ENCODE measurements at regions not wholly inside any gene's neighbourhood (a gene's known extent, or its start where the extent isn't known, plus 50 kb on each side); places are given as distances from the start of the nearest gene placed in this dataset.

DNA sequence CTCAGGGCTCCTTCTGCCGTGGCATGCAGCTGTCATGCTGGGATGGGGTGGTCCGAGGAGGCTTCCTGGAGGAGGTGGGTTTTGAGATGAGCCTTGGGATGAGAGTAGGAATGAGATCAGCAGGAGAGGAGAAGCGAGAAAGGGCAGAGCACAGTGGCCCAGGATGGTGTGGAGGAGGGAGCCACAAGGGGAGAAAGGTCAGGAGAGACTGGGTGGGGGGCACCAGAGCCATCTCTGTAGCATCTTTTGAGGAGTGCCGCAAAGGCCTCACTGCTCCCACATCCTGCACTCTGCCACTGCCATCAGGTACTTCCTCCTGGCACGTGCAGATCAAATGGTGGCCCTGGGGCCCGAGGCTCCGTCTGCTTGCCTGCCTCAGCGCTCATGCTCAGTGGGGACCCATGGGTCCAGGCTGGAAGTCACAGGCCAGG, 150.2 kb downstream of the MACROH2A1 start:
- DNase-seq (ENCODE audit: low read depth) = no peak

DNA sequence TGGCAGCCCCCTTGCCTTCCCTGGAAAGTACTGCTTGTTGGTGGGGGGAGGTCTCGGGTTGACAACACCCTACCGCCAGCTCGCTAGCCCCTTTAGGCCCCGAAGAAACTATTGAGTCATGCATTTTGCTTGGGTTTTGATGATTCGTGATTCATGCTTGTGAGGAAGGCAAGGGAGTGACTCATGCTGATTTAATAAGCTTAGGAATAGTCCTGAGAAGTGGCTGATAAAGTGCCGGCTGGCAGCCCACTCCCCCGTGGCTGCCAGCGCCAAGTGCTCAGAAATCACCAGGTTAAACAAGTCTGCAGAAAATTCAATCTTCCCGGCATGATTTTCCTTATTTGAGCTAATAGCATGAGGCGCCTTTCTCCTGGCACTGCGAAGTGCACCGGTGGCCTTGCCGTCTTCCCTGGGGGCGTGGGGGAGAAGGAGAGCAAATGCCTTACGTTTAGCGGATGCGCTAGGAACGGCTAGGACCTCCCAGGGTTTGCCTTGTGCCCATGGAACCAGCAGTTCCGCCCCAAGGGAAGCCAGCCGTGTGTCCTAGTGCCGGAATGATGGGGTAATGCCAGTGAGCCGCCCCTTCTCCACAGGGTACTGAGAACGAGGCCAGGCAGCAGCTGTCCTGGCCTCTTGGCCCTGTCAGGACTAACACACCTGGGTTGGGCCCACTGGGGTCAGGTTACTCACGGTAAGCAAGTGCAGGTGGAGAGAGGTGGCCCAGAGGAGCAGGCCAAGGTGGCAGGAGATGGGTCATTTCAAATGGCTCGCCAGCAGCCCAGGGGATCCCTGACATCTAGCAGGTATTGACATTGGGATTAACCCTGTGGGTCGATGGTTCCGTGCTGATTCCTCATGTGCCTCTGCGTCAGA, 151.9 kb downstream of the MACROH2A1 start:
- DNase-seq (ENCODE audit: low read depth) = no peak

DNA sequence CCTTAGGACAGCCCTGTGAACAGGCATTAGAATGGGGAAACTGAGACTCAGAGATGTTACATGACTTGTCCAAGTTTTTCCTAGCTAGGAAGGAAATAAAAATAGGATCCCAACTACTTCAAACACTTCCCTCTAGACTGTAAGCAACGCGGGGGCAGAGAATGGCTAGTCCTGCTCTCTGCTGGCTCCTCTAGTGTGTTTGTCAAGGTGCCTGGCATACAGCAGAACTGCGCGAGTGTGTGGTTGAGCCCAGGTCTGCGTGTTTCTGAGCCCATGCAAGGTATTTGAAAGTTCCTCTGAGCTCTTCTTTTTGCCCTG, 152.5 kb downstream of the MACROH2A1 start:
- DNase-seq (ENCODE audit: low read depth) = no peak

DNA sequence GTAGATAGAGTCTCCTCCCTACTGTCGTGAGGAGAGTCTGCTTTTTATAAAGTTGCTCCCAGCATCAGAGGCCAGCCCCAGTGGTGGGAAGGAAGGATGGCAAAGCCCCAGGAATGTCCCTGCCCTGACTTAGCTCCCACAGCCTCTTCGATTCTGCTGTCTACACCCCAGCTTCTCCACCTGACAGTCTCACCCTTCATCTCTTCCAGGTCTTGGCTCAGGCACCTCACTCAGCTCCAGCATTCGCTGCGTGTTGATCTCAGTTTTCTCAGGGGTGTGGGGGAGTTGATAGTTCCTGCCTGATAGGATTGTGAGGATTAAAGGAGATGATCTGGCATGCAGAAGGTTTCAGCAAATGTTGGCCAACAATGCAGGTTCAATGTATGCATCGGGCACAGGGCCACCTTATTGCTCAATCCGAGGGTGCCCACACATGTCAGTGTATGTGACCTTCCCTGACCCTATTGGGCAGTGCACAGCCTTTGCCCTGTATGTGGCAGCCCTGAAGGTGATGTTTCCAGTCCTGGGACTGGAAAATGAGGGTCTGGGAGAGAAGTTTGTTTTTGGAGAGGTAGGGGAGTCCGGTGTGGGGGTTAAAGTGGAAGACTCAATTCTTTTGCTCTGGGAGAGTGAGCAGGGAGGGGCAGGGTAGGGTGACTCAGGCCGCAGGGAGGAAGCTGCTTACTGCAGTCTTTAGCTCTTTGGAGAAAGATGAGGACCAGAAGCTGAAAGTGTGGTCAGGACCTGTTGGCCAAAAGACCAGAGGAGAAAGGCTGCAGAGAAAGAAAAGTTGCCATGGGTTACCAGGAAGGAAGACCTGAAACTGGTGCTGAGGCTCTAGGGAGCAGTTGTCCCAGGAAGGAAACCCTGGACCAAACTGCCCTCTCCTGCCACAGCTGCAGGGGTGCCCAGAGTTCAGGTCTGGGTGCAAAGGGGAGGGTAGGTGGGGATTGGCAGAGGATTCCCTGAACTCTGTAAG, 153.2 kb downstream of the MACROH2A1 start:
- DNase-seq (ENCODE audit: low read depth) = no peak

DNA sequence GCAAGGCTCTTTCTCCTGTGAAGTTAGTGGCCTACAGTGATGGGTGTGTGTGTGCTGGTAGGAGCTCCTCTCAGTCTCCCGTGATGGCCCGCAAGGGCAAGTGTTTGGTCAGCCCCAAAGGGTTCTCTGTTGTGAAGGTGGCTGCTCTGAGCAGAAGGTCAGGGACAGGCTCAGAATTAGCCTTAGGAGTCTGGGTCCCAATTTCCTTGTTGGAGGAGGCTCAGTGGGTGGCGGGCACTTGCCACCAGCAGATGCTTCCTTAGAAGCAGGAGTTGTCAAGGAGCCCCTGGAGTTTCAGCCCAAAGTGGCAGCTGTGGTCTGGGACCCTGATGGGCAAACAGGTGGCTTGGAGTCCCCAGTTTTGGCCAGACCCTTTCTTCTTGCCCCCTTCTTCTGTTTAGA, 154.4 kb downstream of the MACROH2A1 start:
- DNase-seq (ENCODE audit: low read depth) = no peak

DNA sequence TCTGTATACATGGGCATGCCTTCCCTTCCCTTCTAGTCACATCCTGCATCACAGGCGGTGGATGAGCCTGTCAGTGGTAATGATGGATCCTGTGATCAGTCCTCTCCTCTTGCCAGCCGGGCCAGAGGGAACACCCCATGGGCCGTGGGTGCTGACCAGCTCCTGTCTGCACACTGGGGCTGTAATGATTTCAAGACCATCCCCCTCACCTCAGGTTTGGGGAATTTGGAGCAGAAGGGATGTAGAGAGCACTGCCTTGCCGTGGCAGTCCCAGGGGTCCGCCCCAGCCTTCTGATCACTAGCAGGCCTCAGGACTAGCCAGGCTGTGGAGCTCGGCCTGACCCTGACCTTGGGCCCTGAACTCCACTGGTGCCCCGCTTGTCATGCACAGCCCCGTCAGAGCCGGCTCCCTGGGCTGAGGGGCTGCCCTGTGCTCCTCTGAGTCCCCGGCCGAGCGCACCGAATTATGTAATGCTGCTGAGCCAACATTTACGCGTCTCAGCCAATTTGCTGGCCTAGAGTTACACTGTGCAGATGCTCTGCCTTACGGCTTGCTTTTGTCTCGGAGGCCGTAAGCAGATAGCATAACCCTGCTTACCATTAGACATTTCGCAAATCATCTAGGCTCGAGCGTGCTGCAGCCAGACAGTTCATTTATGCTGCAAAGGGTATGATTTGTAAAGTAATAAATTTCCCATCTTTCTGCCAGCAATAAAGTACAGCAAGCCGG, 155.3 kb downstream of the MACROH2A1 start:
- DNase-seq (ENCODE audit: low read depth) = peak; percentile 65

DNA sequence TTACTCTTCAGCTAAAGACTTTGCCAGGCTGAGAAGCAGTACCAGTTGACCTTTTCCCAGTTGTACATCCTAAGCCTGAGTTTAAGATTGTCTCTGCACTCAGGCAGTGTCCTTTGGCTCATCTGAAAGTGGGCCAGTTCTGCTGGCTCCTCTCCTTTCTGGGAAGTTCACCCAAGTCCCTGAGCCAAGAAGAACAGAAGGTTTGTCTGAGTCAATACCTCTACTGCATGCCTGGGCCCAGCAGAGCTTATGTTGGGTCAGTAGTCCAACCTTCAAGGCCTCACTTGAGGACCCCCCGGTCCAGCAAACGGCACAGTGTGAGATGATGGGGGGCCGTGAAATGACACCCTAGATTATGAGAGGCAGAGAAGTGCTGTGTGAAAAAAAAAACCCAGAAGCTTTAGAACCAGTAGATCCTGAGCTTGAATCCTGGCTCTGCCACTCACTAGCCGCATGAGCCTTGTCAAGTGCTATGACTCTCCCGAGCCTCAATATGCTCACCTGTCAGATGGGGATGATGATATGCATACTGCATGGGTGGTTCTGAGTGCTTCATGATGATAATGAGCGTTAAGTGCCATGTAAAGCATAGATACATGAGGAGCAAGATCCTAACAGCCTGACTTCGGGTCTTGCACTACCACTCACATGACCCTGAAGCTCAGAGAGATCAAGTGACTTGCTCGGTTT, 156.0 kb downstream of the MACROH2A1 start:
- DNase-seq (ENCODE audit: low read depth) = no peak

DNA sequence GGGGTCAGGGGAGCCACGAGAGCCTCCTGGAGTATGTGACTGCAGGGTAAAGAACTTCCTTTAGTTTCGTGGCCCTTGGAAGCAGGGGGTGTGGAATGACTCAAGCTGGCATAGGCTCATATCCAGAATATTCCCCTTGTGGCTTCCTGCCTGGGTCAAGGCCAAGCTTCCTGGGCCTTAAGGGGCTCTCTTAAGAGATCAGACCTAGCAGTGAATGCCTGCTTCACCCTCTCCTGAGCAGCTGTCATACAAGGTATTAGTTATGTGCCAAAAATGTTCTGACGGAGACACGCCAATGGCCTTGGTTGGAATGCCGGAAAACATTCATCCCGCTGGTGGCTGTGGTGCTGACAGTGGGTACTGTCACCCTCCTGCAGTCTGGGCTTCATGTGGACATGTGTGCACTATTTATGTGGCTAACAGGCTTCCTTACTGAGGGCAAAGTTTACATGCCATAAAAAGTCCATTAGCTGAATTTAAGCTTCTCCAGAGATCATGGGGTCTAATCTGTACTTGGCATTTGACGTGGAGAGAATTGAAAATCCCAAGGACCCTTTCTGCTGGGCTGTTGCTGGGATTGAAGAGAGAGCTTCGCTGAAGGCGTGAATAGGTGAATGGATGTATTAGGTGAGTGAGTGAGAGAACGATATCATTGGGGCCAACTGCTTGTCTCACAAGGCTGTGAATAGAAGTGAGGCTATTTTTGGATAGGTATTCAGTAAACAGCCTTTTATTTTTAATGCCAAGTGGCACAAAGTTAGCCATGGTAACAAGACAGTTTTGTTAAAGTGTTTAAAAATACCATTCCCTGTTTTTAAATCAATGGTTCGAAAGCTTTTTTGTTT, 156.8 kb downstream of the MACROH2A1 start:
- DNase-seq (ENCODE audit: low read depth) = no peak

DNA sequence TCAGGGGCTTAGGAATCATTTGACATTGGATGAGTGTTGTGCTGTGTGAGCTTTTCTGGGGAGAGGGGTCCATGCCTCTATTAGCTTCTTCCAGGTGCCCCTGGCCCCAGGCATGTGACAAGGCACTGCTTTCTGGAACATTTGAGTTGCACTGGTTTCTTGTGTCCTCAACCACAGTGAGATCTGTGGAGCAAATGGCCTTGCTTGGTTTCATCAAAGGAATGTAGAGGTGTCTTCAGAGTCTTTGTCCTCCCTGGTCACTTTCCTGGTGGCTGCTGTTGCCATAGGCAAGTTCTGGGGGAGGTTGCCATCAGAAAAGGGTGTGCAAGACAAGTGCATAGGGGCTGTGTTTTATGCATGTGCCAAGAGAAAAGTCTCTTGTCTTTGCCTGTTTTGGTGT, 157.5 kb downstream of the MACROH2A1 start:
- no peak for DNase-seq (ENCODE audit: low read depth)

DNA sequence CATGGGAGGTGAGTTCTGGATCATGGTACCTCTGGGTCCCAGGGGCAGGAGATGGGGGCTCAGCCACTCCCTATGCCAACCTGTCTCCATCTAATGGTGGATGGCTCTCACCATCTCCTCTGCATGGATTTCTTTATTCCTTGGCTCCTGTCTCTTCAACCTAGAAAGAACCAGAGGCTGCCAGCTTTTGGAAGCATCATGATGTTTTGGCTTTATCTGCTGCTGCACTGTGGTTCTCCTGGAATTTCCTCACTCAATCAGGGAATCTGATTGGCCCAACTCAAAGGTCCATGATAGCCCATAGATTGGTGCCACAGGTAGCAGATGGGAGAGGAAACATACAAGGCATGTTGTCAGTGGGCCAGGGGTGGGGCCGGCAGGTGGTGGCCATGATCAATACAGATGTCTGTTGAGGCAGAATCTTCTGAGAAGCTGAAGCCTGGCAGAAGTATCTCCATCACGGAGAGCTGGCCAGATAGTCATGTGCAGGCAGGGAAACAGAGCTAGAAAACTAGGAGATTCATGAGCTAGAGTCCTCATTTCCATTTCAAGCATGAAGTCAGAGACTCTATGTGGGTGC, 158.2 kb downstream of the MACROH2A1 start:
- no peak for DNase-seq (ENCODE audit: low read depth)

DNA sequence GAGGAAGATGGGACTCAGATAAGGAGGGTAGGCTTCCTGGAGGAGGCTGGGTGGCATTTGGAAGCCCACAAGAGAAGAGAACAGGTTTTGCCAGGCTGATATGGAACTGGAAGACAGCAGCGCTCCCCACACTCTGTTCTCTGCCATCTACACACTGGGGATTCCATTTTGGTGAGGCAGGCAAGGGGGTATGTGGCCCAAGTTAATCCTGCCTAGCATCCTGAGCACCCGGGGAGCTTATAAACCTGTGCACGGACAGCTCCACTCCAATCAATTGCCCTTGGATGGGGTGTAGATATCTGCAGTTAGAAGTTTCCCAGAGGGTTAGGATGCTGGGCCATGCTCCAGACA, 158.8 kb downstream of the MACROH2A1 start:
- DNase-seq (ENCODE audit: low read depth) = no peak

DNA sequence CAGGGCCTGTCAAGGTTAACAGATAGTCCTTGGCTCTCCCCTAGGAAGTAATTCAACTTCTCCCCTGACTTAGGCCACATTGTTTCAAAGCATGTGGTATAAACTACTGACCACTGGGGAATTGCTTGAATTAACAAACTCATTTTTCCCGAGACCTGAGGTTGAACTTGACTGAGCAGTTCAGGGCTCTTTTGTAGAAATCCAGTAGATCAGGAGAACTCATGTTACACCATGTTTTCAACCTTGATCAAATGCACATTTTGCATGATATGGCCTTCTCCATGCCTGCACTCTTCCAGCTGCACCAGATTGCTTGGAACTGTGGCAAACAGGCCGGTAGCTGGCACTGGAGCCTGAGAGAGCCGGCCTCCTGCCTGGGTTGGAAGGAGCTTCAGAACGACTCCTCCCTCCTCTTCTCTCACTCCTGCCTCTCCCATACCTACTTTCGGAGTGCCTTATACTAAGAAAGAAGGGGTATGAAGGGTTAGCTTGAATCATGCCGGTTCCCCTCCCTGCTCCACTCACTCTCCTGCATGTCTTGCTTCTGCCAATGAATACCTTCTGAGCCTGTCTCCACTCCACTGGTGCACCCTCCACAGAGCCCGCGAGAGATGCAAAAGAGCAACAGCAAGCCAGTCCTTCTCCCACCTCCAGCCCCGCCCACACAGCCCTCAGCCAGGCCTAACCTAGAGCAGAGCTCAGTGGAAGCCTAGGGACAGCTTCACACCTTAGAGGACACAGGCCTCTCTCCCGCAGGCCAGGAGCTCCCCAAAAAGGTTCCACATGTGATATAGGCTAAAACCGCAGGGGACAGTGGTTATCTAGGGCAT, 159.4 kb downstream of the MACROH2A1 start:
- DNase-seq (ENCODE audit: low read depth) = no peak

DNA sequence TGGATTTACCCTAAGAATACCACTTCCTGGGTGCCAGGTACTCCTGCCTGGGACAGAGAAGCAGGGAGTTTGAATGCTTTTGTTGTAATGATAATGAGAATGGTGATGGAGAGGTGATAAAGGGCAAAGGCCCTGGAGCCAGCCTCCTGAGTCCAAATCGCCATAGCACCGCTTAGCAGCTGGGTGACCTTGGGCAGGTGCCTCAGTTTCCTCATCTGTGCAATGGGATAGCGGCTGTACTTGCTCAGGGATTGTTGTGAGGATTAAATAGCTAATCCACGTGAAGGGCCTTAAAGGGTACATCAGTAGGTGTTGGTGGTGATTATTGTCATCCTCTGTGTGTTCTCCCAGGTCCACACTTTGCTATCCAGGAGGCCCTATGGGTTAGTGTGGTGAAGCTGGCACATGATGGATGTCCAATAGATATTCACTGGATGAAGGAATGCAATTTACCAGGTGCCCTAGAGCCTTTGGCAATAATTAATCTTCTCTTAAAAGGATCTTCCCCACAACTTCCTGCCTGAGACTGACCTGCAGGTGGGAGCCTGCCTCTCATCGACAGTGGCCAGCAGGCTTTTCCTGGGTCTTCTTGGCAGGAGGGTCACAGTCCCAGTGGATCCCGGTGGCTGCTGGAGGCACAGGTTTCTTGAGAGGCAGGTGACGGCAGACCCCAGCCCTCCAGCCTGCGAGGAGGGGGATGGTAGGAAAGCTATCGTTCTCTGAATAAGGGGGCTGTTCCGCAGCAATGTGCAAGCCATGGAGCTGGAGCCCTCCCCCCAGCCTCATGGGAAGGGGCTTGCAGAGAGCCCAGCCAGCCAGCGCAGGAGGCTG, 160.2 kb downstream of the MACROH2A1 start:
- DNase-seq (ENCODE audit: low read depth) = no peak

DNA sequence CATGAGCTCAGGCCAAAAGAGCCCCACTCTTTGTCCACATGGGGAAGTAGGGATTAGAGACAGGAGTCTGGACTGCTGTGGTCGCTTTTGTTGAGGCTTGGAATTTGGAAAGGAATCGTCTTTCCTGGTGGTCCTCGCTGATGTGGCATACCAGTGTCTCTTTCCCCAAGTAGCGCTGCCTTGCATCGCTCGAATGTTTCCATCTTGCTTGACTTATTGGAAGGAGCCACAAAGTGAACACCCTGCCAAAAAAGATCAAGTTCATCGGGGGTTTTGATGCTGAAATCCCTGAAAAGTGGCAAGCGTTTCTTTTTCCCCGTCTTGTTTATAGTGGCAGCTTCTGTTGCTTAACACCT, 161.3 kb downstream of the MACROH2A1 start:
- DNase-seq (ENCODE audit: low read depth) = no peak

DNA sequence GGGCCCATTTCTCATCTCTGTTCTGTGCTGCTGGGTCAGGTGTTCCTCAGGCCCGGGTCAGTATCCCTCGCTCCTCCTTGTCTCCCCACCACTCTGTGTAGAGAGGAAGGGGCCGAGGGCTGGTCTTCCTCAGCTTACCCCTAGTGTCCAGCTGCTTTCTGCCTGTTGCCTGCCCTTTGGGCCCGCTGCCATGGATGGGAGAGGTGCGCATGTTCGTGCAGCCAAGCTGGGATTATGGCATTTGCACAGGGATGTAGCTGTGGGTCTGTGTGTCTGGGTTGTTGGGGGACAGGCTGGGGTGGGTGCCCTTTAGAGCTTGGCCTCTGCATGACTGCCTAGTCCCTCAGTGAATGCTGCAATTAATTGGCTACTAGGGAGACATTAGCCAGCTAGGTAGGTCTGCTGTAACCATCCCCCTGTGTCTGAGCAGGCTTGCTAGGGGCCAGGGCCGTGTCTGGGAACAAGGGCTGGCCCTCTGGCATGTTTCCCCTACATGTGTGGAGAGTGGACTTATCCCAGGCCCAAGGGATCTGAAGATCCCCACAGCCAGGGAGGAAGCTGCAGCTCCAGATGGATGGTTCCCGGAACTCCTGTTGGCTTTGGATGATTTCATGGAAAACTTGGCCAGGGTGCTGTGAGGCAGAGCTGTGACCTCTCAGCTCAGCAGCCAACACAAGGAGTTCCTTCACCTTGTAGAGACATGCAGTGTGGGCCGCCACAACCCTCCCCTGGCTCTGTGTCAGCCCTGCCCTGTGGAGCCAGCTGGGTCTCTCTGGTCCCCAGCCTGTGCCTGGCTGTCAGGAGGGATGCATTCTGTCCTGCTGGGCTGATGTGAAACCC, 161.9 kb downstream of the MACROH2A1 start:
- no peak for DNase-seq (ENCODE audit: low read depth)

DNA sequence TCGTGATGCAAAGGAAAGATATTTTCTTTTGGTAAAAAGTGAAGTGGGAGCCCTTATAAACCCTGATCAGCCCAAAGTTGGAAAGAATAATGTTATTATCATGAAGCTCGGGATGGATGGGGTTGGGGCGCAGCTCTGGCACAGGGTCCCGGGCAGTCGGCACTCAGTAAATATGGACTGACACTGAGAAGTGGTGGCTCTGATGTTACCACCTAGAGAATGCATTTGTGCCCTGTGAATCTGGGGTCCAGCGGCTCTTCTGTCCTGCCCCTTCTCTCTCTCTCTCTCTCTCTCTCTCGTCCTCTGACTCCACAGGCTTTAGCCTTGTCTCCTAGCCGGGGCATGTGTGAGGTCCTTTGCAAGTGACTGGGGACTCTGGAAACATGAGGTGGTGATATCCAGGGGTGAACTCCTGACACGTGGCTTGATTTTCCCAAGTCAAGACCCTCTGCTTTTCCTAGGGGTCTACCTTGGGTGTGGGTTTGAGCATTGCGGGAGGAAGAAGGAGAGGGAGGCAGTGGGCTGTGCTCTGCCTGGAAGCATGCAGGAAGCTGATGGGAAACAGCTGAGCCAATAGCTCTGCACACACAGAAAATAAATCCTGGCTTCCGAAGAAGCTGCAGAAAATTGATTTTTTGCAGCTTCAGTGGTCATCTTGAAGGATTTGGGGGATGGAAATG, 162.7 kb downstream of the MACROH2A1 start:
- no peak for DNase-seq (ENCODE audit: low read depth)
